NCI-H82 treated with DMSO at 0.1 percent for 48 hours (cell line): ENCODE measurements at regions not wholly inside any gene's neighbourhood (a gene's known extent, or its start where the extent isn't known, plus 50 kb on each side); places are given as distances from the start of the nearest gene placed in this dataset.

Source experiments
- DNase-seq: peaks from one replicate; lab custom pipeline; 2025; ENCODE audit not compliant: unreplicated experiment; lab: John Stamatoyannopoulos, UW

DNA sequence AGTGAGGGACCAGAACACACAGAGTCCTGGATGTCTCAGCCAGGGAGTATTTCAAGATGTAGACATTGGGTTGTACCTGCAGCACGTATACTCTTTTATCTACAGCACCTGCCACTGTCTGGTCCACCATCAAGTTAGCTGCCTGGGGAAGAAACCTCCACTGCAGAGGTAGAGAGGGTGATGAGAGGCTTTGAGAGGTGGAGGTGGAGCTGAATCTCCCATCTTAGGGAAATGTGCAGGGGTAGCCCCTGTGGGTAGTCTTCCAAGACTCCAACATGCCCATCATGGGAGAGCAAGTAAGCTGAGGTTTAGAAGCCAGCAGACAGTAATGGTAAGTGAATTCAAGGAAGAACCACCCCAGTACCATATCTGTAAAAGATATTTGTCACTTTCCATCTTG is 93.3 kb upstream of the CELF4 start:
- DNase-seq = no peak

DNA sequence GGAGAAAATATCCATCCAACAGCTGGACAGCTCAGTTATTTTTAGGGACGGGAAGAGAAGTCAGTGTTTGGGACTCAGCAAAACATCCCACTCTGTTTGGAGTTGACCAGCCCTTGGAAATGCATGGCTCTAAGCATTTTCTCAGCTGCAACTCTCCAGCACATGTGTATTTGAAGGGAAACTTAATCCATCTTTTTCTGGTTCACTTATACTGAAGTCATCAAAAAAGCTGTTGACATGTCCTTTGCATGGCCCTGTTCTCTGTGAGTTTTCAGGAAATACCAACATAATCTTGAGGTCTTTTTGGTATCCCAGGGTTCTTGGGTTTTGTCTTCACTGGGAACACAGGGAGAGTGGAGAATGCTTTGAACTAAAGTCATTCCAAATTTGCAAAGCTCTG is 91.9 kb upstream of the CELF4 start:
- no peak for DNase-seq

DNA sequence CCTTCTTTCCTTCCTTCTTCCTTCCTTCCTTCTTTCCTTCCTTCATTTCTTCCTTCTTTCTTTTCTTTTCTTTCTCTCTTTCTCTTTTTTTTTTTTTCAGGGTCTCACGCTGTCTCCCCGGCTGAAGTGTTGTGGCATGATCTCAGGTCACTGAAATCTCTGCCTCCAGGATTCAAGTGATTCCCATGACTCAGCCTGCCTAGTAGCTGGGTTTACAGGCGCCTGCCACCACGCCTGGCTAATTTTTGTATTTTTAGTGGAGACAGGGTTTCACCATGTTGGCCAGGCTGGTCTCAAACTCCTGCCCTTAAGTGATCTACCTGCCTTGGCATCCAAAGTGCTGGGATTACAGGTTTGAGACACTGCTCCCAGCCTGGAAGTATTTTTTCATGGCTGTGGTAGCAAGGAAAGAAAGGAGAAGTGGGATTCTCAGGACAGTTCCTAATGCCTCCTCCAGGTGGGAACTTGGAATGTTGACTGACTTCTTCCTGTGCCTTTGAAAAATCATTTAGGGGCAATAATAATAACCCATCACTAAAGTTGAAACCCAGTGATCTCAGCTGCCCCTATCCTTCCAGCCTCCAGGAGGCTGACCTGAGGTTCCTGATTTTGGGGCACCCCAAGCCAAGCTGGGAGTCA is 89.3 kb upstream of the CELF4 start:
- DNase-seq = no peak

DNA sequence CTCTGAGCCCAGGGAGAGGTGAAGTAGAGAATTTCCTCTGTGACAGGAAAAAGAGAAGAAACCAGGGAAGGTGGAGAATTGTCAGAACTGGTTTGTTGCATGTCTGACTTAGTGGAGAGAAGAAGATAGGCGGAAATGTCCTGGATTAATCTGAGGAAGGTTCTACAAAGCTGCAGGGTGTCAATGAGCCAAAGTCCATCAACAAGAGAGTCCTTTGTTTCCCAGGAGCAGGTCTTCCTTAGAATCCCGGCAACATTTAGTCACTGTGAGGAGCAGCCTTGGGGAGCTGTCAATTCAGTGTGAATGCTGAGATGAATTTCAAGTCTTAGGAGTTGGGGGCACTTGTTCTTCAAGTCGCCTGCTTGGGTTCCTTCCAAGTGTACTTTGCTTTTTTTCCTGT is 88.4 kb upstream of the CELF4 start:
- no peak for DNase-seq

DNA sequence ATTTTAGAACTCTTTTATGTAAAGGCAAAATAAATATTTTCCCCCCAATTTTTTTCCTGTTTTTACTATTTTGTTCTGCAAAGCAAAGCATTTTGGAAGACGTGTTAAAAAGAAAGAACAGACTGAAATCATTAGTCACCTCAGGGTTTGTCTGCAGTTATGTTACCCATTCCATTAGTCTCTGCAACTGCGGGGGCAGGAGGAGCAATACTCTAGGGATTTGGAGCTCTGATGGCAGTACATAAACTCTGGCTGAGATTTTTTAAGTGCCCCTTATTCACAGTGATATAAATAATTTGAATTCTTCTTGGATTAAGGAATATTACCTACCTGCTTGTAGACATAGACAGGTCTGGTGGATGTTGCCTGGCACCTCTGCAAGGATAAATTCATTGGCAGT is 88.0 kb upstream of the CELF4 start:
- DNase-seq = no peak

DNA sequence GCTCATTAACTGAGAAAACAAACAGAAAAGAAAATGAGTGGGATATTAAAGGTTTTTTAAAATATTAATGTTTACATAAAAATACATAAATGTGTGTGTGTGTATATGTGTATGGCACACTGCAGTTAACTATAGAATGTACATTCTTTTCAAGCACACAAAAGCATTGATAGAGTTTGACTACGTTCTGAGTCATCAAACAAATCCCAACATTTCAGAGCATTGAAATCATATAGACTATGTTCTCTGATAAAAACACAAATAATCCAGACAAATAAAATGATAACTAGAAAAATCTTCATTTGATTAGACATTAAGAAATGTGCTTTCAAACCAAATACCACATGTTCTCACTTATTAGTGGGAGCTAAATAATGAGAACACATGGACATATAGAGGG is 84.3 kb upstream of the CELF4 start:
- no peak for DNase-seq

DNA sequence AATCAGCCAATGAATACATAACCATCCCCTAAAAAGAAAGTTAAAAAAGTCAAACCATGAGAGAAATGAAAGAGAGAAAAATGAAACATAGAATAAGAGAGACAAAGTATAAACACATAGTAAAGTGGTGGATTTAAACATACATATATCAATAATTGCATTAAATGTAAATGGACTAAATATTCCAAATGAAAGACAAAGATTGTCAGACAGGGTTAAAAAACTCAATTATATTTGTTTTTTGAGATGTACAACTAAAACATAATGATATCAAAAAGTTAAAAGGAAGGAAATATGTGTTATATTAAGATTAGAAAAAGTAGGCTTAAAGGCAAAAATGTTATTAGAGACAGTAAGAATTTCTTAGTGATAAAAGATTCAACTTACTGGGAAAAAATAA is 83.8 kb upstream of the CELF4 start:
- no peak for DNase-seq

DNA sequence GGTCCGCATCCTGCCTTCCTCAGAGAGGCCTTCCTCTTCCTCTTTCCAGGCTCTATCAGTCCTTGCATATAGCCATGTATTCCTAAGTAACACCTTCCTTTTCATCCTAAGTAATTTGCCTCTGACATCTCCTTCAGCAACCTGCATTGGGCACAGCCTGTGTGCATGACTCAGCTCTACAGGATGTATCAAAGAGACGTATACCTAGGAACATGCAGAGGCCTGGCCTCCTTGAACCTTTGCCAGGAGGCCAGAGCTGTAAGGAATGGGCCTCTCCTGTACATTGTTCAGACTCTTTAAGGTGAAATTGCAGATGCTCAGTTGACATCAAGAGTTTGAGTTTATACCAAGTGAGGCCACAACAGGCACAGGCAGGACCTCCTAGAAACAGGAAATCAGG is 76.0 kb upstream of the CELF4 start:
- DNase-seq = no peak

DNA sequence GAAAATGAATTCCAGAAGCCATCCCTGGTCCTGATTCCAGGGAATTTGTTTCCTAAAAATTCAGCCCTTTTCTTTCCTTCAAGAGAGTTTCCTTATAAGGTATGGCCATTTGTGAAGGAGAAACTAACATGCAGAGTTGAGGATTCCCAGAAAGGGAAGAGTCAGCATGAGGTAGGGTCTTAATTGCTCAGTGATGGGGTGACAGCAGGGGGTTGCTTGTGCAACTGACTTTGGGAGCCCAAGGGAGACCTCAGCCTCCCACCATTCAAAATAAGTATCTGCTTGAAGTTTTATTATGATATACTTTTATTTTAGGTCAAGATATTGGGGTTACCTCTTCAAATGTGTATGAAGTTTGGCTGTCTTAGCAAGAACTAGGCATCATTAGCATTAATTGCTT is 74.9 kb upstream of the CELF4 start:
- no peak for DNase-seq

DNA sequence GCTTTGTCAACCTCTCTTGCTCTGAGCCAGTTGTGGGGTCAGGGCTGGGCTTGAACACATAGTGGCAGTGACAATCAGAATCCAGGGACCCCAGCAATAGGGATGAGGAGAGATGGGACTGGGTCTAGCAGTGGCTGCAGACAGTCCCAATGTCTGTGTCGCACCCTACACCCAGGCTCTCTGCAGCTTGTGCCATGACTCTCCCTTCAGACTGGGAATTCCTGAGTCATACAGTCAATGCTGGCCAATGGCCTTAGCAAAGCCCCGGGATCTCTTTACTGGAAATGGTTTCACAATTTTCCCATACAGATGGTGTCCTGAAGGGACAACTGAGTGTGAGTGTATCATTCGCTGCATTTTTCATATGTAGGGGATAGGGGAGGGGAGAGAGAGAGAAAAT is 74.2 kb upstream of the CELF4 start:
- DNase-seq = no peak

DNA sequence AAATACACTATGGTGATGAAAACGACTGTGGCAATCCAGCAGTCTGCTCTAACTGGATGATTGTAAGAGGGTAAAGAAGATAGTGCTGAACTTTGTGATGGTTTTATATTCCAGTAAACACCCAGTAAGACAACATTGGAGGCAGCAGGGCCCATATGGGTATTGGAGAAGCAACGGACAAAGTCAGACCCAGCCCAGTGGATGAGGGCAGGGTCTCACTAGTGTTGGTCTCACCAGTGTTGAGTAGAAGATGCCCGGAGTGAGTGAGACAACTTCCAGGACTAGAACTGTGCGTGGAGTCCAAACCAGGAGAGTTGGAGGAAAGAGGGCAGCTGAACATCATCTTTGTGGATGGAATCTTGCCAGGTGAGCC is 71.9 kb upstream of the CELF4 start:
- no peak for DNase-seq

DNA sequence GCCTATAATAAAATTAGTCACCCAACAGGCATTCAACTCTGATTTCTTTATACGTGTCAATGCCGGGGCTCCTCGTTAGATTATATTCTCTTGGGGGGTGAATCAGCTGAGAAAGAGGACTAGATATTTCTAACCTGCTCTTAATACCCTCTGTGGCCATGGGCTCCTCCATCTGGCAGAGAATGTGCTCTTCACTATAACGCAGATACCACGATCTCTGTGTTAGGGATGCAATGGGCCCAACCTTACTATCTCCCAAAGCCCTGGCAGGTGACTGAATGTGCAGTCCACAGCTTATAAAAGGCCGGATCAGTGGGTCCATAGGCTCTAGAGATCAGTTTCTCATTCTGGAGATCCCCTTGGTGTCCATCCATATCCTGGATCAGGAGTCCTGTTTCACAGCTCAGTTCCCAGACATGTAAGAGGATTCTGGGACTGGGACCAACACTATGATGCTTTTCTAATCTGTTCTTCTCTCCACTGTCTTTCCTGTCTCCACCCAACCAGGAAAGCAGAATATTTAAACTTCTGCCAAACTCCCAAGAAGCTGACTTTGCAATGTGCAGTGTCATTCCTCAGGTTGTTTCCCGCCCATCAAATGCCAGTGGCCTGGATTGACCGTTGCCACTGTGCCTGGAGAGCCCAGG is 71.4 kb upstream of the CELF4 start:
- DNase-seq = no peak

DNA sequence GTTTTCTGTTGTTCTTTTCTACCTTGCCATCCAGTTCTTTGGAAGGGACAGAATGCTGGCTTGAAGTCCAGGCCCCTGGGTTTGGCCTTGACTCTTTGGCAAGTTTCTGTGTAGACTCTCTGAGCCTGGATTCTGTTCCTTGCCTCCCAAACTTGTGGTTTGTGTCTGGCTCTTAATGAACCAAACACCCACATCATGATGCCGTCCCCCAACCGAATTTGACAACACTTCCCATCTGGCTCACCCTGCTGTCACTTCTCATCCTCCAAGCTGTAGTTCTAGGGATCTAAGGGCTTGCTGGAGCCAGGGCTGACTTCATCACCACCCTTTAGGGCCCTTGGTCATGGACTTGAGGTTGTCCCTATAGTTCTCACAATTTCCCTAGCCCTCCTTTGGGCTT is 68.9 kb upstream of the CELF4 start:
- no peak for DNase-seq

DNA sequence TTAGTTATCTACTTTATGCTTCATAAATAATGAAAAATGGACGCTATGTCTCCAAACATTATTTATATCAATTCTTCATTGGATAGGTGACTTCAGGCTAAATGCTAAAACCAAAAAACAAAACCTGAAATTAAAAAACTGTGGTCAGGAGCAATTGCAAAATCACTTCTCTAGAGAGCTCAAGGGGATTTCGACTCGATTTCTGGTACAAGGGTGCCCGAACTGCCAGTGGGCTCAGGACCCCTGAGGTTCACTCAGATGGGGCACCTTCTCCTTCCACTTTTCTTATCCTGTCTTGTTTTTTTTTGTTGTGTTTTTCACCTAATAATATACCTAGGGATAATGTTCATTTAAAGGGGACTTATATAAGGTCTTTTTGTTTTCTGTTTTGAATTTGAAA is 65.8 kb upstream of the CELF4 start:
- DNase-seq = no peak

DNA sequence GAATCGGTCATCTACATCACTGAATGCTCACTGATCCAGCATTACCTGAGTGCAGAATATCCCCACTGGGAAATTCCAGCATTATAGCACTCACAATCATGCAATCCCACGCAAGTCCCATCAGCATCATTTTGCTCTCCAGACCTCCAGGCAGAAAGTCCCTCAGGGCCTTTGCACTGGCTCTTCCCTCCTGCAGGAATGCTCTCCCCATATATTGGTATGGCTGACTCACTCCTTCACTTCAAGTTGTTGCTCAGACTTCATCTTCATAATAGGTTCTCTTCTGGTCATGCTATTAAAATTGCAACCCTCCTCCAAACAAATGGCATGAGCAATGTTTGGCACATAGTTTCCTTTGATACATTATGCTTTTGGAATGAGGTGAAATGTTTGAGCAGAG is 64.7 kb upstream of the CELF4 start:
- DNase-seq = no peak

DNA sequence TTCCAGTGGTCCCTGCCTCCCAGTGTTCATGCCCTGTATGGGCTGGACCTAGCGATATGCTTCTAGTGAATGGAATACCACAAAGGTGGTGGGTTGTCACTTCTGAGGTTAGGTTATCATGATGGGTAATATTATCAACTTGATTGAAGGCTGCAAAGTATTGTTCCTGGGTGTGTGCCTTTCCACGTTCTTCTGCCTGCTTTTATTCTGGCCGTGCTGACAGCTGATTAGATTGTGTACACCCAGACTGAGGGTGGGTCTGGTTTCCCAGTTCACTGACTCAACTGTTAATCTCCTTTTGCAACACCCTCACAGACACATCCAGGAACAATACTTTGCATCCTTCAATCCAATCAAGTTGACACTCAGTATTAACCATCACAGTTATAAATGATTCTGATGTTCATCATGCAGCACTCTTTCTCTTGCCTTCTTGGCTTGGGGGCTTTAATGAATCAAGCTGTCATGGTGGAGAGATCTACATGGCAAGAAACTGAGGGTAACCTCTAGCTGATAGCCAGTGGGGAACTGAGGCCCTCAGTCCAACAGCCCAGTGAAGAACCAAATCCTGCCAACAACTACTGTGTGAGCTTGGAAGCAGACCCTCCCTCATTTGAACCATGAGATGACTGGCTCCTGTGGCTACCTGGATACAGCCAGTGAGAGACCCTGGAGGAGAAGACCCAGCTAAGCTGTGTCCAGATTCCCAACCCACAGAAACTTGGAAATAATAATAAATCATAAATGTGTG is 63.0 kb upstream of the CELF4 start:
- no peak for DNase-seq

DNA sequence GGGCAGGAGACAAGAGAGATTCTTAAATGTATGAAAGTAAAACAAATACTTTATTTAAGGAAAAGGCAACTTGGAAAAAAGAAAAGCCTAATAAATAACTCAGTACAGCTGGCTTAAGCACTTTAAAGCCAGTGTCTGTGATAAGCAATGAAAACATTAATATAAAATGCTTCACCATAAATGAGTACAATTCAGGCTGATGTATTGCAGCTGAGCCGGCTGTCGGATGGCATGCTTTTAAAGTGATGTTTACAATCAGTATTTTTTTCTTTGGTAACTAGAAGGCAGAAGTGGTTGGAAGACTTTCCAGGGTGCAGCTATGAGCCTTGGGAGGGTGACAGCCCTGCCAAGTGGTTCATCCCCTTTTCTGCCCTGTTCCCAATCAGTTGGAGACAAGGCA is 58.7 kb upstream of the CELF4 start:
- DNase-seq = no peak

DNA sequence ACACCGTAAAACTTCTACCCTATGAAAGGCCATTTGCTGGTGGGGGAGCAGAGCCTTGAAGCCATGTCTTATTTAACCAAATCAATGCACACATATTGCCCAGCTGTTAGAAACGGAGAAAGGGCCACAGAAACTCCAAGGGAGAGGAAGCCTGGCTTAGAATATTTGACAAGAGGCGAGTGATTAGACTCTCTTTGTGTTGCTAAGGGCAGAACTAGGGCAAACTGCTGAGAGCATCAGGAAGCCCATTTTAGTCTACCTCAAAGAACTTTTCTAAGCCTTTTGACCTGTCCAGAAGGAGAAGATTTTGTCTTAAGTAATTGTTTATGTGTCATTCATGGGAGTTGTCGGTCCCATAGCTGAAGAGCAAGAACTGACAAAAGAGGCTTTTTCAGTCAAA is 54.4 kb upstream of the CELF4 start:
- no peak for DNase-seq

DNA sequence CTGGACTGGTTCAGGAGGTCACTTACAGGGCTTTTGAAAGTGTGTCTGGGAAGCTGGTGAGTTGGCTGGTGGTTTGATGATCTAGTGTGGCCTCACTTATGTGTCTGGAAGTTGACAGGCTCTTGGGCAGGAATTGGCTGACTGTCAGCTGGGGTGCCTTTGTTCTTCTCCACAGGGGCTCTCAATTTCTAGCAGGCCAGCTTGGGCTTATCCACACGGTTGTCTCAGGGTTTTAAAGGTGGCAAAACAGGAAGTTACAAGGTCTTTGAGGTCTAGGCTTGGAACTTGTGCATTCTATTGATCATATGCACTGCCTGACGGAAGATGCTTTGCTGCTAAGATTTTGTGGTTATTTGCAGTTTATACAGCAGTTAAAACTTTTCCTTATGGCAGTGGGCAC is 52.0 kb upstream of the CELF4 start:
- no peak for DNase-seq
